Non-pigmented ciliary epithelial cell (primary cell): ENCODE measurements at regions not wholly inside any gene's neighbourhood (a gene's known extent, or its start where the extent isn't known, plus 50 kb on each side); places are given as distances from the start of the nearest gene placed in this dataset.
"Not testable (repeated sequence)": the region's sequence is repeated elsewhere in the genome, so short reads cannot be mapped to it uniquely, and the experiment has no call there.

Experiments used
- DNase-seq: peaks from one replicate; pipeline ENCODE4 v3.0.0-alpha.2; 2010; ENCODE audit warnings: low read depth

DNA sequence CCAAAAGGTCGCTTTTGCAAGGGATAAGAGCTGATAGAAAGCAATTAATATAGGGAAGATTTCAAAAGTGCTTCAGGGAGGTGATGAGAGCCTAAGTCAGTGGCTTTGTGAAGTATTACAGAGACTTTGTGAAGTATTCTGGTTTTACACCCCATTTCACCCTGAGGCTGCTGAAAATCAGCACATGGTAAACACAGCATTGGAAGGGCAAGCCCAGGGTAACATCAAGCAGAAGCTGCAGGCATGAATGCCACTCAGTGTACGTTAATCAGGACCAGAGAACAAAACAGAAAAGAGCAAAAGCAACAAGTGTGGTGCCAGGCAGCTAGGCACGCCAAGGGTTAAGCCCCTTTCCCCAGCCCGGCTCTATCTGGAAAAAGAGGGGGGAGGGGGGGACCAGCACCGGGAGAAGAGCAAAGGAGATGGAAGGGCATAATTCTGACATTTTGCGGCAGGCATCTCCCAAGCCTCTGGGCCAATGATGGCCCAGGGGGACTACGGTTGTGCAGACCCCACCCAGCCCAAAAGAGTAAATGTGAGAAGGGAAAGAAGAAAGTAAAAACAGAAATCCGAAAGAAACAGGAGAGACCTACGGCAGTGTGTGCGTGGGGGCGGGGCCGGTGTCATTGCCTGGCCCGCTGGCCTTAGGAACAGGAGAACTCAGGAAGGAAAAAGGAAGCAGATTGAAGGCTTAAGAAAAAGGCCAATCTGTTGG, 58.9 kb downstream of the DHRS2 start:
- no peak for DNase-seq

DNA sequence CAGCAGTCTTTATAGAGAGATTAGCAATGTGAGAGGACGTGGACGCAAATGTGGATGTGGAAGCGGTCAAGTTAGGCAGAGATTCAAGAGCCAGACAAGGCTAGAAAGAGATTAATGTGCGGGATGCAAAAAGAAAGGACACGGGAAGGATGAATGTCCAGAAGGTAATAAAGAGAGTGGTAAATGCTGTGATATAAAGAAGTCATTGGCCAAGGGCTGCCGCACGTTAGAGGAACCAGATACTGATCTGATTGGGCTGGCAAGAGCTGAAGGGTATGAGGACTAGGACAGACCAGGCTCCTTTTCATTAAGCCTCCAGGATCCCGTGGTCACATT, 59.5 kb downstream of the DHRS2 start:
- no peak for DNase-seq

DNA sequence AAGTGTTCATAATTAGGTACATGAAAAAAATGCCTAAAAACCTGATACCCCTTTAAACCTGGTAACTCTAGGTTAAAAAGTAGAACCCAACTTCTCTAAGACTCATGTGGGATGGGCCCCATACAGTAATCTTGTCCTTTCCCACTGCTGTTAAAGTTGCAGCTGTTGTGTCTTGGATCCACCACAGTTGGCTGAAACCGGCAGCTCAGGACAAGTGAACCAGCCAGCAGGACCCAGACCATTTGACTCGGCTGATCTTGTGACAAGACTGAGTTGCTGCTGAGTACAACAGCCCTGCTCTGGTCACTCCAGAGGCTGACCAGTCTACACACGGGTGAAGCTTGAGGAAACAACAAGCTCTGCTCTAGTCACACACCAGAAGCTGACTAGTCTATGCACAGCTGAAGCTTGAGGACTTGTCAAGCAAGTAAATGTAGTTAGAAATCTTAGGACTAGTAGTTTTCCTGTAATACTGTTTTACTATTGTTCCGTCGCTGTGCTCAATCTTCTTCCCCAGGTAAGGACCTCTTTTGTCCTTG, 60.6 kb downstream of the DHRS2 start:
- no peak for DNase-seq

DNA sequence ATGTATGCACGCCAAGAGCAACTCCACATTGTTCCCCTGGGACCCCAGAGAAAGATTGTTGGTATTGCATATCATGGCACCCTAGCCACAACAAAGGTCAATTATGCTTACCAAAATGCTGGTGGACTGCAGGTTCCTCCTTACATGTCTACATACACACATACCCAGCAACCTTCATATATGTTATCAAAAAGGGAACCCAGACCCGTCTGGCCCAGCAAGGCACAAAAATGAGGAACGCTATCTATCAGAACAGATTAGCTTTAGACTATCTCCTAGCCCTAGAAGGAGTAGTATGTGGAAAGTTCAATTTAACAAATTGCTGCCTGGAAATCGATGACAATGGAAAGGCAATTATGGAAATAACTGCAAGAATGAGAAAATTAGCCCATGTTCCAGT, 61.5 kb downstream of the DHRS2 start:
- DNase-seq, result no peak

DNA sequence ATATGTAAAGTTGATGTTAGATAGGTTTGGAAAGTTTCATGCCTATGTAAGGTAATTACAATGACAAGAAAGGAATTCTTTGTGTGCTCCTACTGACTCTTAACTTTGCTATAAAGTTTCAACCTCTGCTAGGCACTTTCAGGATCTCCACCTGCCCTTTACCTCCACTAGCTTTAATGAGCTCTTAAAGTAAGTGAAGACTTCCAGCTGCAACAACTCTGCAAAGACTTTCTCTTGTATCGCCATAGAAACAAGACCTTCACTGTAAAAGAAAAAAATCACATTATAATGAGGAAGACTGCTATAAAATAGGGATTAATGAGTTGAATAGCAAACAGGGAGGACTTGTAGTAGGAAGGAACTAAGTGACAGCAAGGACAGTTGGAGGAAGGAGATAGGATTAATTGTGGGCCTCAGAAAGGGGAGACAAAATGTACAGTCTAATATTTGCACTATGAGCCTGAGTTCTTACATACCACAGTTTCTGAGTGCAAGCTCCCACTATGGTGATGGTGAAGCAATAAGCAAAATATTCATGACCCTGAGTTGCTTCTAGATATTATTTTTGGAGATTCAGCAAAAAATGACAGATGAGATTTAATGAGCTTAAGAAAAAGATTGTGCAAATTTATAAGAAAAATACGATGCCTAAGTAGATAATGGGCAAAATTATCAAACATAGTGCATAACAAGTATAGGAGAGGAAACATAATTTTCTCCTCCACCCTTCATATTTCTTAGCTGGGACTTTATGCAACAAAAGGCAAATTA, 66.7 kb downstream of the DHRS2 start:
- no peak for DNase-seq

DNA sequence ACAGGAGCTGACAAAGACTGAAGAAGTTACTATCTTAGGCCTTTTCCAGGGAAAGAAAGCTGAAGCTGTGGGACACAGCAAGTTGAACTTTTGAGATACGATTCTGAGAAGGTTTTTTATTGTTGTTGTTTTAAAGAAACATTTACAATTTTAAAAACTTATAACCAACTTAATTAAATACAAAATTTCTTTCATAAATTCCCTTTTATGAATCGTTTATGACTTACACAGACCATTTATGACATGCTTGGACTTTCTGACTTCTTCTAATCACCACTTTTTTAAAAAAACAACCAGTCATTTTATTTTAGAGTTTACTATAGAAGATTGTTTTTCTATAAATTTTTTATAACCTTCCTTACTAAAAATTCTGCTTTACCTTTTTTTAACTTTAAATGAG, 68.7 kb downstream of the DHRS2 start:
- no peak for DNase-seq

DNA sequence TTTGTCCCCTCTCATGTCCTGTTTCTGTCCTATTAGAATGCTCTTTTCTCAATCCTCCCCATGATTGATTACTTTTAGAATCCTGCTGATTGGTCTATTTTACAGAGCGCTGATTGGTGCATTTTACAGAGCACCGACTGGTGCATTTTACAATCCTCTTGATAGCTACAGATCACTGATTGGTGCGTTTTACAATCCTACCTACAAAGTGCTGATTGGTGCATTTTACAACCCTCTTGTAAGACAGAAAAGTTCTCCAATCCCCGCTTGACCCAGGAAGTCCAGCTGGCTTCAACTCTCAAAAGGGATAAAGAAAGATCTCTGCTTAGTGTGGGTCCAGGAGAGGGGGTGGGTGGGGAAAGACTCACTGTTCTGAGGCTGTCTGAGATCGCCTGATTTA, 71.3 kb downstream of the DHRS2 start:
- DNase-seq, result no peak

DNA sequence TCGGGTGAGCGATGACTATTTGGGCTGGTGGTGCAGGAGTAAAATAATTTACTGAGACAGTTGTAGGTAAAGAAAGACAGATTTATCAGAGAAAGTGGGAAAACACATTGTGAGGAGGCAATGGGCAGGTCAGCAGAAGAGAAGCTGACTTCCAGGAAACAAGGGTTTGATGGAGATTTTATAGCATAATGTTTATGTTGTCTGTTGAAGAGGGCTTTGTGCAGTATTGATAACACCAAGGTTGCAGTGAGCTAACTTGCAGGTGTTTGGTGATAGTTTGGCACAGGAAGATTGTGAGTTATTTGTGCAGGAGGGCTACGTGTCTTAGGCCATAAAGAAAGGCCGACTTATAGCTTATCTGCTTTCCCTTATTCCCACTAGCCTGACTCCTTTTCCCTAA, 72.2 kb downstream of the DHRS2 start:
- DNase-seq, result no peak

DNA sequence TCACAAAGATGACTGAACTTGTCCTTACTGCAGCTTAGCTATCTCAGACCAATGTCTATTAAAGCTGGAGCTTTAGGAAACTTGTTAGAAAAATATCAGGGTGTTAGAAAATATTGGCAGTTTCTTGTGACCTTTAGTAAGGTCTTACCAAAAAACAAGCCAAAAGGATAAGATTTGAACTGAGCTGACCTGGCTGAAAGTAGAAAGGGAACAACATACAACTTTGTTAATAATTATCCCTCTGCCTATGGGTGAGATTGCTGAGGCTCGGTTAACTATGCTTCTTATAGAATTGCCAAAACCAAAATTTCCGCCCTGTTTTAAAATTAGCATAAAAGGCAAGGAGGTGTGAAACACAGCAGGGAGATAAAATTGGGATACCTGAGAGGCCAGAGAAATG, 73.8 kb downstream of the DHRS2 start:
- DNase-seq, result no peak

DNA sequence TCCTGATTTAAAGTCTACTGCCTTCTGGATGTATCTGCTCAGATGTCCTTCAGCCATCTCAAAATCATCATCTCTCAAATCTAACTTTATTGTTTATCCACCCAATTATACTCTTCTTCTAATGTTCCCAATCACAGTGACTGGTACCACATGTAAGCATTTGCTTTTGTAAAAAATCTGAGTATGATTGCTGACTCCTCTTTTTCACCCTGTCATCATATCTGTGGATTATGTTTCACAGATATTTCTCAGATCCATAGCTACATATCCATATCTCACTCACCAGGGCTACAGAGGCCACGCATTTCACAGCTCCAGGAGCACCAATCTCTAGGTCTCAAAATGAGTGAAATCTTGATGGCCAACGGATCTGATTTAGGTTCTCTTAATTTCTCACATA, 76.1 kb downstream of the DHRS2 start:
- no peak for DNase-seq

DNA sequence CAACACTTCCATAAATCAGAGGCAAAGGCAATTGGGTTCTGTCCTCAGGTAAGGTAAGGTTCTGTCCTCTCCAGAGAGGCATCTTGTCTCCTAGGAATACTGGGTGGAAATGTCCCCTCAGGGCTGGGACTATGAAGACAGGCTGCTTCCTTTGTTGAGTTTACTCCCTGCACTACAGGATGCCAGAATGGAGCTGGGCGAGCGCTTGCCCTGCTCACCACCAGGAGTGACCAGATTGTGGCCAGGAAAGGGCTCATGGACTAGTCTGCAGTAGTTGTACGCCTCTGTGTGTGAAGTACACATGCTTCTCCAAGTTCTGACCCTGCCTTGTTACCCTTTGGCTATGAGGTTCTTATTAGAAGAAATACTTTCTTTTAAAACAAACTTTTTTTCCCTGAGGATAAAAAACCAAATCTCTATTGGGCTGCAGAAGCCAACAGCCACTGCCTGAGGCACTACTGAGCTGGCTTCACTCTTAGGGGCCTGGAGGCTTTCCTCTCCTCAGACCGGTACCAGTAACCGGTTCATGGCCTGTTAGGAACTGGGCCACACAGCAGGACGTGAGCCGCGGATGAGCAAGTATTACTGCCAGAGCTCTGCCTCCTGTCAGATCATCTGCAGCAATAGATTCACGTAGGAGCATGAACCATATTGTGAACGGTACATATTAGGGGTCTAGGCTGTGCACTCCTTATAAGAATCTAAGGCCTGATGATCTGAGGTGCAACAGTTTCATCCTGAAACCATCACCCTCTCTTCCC, 83.2 kb downstream of the DHRS2 start:
- DNase-seq, result no peak

DNA sequence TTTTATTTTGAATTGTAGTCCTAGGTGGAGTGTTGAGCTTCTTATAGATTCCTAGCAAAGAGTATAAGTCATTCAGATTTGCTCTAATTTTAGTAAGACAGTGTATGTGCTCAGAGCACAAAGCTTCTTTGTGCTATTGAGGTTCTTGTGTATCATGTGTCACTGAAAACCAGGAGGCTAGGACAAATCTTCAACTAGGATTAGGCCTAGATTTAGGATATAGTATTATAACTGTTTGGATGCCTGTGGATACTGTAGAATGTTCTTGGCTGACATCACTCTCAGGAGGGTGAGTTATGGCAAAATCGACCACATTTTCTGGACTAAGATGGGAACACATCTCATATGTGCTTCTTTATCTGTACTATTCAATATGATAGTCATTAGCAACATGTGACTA, 86.5 kb downstream of the DHRS2 start:
- DNase-seq, result no peak

DNA sequence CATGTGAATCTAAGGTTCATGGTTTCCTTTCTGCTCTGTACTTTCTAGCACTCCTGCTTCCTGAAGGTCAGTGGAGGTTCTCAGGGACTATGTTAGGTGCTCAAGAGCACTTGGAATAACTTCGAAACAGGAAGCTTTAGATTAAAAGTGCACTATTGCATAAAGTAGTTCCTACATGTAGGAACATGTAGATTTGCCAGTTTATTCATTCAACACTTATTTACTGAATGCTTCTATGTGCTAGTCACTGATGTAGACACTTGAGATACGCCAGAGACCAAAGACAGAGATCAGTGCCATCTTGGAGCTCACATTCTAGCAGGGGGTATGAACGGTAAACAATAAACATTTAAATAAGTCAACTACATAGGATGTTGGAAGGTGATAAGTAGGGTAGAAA, 87.7 kb downstream of the DHRS2 start:
- no peak for DNase-seq

DNA sequence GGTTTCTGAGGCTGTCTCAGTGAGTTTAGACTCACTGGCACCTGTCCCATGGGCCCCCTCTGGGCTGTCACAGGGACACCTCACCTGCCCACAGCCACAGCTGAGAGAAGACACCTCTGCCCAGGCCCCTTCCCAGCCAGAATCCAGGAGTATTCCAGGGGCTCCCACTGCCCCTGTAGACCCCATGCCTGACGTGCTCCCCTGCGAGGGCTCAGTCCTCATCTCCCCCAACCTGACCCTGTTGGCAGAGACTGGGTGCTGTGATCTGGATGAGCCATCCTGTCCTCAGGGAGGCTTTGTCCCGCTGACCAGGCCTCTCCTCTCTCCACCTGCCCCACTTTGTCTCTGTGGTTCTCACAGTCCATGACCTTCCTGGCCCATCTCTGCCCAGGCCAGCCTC, 89.4 kb downstream of the DHRS2 start:
- DNase-seq, result no peak

DNA sequence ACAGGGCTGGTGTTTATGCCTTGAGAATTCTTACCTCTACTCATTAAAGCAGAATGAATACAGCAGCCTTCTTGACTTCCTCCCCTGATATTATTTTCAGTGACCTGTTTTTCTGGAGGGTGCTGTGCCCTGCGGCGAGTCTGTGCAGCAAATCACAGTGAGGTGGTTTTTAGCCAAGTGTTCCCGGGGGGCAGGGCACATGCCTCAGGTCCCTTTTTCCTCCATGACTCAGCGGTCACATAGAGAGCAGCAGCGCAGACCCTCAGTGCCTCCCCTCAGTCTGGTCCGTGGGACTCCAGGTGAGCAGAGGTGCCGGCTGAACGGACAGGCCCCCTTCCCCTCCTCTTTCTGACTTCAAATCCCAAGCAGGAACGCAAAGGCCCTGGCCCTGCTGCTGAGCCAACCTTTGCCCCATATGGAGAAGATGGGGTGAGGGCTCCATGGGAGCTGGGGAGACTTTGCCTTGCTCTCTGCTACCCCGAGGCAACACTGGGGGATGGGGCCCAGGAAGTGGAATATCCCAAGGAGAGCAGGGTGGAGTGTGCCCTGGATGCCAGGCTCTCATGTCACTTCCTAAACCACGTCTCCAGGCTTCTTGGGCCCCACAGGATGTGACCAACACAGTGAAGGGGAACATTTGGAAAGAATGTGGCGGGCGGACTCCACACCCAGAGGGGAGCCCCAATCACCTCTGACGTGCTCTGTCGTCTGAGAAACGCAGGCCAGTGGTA, 90.0 kb downstream of the DHRS2 start:
- no peak for DNase-seq

DNA sequence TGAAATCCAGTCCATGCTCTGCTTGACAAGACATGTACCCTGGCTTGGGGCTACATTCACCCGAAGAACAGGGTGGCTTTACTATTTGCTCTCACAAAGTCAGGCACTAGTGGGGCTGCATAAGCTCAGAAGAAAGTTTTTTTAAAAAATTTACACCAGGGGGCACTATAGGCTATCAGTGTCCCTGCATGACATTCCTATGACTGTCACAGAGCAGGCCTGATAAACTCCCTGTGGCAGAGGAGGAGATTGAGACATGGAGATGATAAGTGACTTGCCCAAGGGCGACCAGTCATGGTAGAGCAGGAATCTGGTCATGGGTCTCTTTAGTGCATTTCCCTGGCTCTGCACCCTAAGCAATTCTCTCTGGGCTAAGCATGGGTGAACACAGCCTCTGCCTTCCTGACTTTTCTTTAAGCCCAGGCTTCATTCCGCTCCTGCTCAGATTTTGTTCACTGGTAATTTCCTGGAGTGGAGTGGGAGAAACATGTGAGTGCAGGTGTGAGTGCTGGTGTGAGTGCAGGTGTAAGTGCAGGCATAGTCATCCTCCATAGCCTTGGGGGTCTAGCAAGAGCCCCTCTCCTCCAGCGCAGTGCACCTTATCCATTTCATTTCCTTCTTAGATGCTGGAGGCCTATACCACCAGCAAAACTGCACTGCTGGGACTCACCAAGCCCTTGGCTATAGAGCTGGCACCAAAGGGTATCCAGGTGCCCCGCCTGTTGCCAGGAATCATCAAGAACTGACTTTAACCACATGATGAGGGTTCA, 91.6 kb downstream of the DHRS2 start:
- DNase-seq, result peak; percentile 17

DNA sequence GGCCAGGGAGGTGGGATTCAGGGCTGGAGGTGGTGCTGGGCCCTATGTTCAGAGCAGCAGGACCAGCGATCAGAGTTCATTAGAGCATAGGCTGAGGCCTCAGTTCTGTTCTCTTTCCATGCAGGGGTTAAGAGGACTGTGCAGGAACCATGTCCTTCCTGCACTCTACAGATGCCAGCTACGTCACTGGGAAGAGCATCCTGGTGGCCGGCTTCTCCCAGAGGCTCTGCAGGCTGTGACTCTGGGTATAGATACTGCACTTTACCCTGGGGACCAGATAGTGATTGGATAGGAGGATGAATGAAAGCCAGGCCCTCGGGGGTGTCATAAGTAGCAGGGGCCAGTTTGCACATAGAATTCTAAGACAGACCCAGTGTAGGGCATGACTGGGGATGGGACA, 92.6 kb downstream of the DHRS2 start:
- no peak for DNase-seq

DNA sequence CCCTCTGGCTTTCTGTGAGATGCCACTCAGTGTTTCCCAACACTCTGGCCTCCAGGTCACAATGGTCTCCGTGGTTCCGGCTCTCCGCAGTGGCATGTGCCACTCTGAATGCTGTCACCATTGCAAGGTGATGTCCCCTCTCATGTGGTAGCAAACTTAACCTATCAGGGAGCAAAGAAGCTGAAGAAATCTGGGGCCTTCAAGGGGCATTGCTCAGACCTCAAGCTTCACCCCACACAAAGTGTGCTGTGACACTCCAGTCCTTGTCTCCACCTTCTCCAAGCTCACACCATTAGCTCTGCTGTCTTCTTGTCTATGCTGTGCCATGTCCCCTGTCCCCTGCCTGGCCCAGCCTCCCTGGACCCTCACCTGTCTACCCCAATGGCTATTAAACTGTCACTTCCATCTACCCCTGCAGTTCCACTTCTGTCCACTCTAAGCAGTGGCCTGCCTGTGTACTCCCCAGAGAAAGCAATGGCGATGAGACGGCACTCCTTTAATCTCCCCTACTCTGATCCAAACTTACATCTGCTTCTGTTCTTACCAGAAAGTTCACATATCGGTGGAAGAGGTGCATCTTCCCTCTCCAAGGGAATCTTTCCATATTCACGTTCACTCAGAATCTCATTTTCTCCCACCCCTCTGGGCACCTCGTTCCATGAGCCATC, 93.7 kb downstream of the DHRS2 start:
- no peak for DNase-seq

DNA sequence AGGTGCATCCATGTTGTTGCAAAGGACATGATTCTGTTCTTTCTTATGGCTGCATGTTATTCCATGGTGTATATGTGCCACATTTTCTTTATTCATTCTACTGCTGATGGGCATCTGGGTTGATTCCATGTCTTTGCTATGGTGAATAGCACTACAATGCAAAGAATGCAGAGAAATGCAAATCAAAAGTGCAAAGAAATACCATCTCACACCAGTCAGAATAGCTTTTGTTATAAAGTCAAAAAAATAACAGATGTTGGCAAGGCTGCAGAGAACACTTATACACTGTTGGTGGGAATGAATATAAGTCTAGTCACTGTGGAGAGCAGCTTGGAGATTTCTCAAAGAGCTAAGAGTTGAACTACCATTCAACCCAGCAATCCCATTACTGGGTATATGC, 99.2 kb downstream of the DHRS2 start:
- no peak for DNase-seq

DNA sequence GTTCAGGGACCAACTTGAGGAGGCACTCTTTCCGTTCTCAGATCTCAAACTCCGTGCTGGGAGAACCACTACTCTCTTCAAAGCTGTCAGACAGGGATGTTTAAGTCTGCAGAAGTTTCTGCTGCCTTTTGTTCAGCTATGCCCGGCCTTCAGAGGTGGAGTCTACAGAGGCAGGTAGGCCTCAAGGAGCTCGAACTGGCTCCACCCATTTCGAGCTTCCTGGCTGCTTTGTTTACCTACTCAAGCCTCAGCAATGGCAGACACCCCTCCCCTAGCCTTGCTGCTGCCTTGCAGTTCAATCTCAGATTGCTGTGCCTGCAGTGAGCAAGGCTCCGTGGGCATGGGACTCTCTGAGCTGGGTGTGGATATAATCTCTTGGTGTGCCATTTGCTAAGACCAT, 108.2 kb downstream of the DHRS2 start:
- DNase-seq, result not testable (repeated sequence)

DNA sequence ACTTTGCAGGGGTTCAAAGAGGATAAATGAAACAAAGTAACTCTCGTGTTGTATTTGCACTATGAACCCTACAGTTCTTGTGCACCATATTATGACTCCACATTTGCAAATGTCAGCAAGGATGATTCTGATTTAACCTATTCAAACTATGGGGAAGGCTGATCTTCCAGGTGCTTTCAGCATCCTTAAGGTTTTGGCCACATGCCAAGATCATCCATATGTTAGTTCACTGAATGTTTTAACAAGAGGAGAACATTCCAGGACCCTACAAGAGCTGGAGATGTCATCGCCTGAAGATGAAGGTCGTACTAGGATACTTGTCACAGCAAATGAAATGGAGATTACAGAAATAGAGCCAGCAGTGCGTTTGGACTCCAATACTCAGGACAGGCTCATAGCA, 114.2 kb downstream of the DHRS2 start:
- no peak for DNase-seq
